ENCODE measurements at regions not wholly inside any gene's neighbourhood (a gene's known extent, or its start where the extent isn't known, plus 50 kb on each side); places are given as distances from the start of the nearest gene placed in this dataset.

DNA sequence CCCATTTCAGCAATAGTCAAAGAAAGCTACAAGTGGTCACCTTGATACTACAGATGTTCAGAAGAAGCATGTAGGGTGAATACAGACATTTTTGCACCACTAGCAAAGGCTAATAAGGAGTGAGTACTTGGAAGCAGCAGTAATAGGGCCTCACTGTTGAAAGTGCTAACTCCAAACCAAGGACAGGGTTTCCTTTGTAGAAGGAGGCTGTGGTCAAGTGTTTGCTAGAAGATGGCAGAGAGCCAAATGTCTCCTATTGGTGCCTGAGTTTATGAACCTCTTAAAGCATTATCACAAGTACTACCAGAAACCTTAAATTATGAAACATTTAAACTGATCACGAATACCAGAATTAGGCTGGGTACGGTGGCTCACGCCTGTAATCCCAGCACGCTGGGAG lies 308.1 kb downstream of the ZEB2 start:
- no peaks in the 10 kb centered on the region for H3K4me1 ChIP-seq (ENCODE audit: insufficient read depth, insufficient read length)
- no peaks in the 10 kb centered on the region for H3K27me3 ChIP-seq (ENCODE audit: insufficient read depth, insufficient read length)
- no peak overlapping the region for H3K4me3 ChIP-seq (ENCODE audit: insufficient read length, low read depth)
- no peak for DNase-seq (ENCODE audit: low read depth, low spot score)
- H3K36me3 ChIP-seq (ENCODE audit: insufficient read depth, insufficient read length, low read length), result no peaks in the 10 kb centered on the region
- TF ChIP-seq SUZ12 (IDR thresholded peaks at IDR 0.05; ENCODE audit: extremely low read depth, insufficient read depth, insufficient read length) (no peak), YY1 (IDR thresholded peaks at IDR 0.05; ENCODE audit: insufficient read depth, insufficient read length) (no peak), ZNF274 (IDR thresholded peaks at IDR 0.05; ENCODE audit: low read depth, low read length) (no peak)
- no peaks in the 10 kb centered on the region for H3K9me3 ChIP-seq (ENCODE audit: insufficient read depth, low read length)
- no peak overlapping the region for H3K9ac ChIP-seq (ENCODE audit: insufficient read length, low read depth)

GRCh38 chr2:144211065-144211464 lies 308.9 kb downstream of the ZEB2 start:
- H3K4me3 ChIP-seq (ENCODE audit: insufficient read length, low read depth), result no peak overlapping the region
- no peaks in the 10 kb centered on the region for H3K9me3 ChIP-seq (ENCODE audit: insufficient read depth, low read length)
- H3K27me3 ChIP-seq (ENCODE audit: insufficient read depth, insufficient read length), result no peaks in the 10 kb centered on the region
- TF ChIP-seq SUZ12 (IDR thresholded peaks at IDR 0.05; ENCODE audit: extremely low read depth, insufficient read depth, insufficient read length) (no peak), ZNF274 (IDR thresholded peaks at IDR 0.05; ENCODE audit: low read depth, low read length) (no peak), YY1 (IDR thresholded peaks at IDR 0.05; ENCODE audit: insufficient read depth, insufficient read length) (no peak)
- H3K36me3 ChIP-seq (ENCODE audit: insufficient read depth, insufficient read length, low read length), result no peaks in the 10 kb centered on the region
- H3K4me1 ChIP-seq (ENCODE audit: insufficient read depth, insufficient read length), result no peaks in the 10 kb centered on the region
- no peak overlapping the region for H3K9ac ChIP-seq (ENCODE audit: insufficient read length, low read depth)
- no peak for DNase-seq (ENCODE audit: low read depth, low spot score)

DNA sequence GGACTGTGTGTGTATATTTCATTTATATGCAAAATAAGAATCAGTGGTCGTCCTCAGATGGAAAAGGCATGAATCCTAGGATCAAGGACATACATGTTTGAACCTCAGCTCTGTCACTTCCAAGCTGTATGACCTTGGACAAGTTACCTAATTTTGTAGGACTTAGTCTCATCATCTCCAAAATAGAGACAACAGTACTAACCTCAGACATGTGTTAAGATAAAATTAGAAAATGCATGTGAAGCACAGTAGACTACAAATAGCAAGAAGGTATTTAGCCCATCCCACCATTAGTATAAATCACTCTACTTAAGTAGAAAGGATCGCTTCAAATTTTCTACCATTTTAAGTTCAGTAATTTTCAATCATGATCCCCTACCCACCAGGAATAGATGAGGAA lies 309.8 kb downstream of the ZEB2 start:
- no peak for DNase-seq (ENCODE audit: low read depth, low spot score)
- no peaks in the 10 kb centered on the region for H3K27me3 ChIP-seq (ENCODE audit: insufficient read depth, insufficient read length)
- TF ChIP-seq SUZ12 (IDR thresholded peaks at IDR 0.05; ENCODE audit: extremely low read depth, insufficient read depth, insufficient read length) (no peak), ZNF274 (IDR thresholded peaks at IDR 0.05; ENCODE audit: low read depth, low read length) (no peak), YY1 (IDR thresholded peaks at IDR 0.05; ENCODE audit: insufficient read depth, insufficient read length) (no peak)
- H3K9me3 ChIP-seq (ENCODE audit: insufficient read depth, low read length), result no peaks in the 10 kb centered on the region
- no peak overlapping the region for H3K9ac ChIP-seq (ENCODE audit: insufficient read length, low read depth)
- no peaks in the 10 kb centered on the region for H3K4me1 ChIP-seq (ENCODE audit: insufficient read depth, insufficient read length)
- no peak overlapping the region for H3K4me3 ChIP-seq (ENCODE audit: insufficient read length, low read depth)
- no peaks in the 10 kb centered on the region for H3K36me3 ChIP-seq (ENCODE audit: insufficient read depth, insufficient read length, low read length)

DNA sequence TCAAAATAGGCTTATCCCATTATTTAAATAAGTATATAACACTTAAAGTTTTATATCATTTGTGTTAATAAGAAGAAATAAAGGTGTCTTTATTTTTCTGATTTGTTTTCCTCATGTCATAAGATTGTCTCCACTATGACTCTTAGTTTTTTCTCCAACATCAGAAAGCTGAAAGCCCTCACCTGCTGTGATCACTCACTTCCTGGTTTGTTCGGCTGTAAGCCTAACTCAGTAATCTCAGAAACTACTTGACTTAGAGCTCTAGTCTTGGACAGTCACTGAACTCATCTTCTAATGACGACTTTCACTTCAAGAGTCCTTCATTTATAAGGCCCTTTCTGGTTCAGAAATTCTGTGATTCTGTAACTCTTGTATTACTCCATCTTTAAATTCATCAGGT lies 311.0 kb downstream of the ZEB2 start:
- H3K4me1 ChIP-seq (ENCODE audit: insufficient read depth, insufficient read length), result no peaks in the 10 kb centered on the region
- H3K36me3 ChIP-seq (ENCODE audit: insufficient read depth, insufficient read length, low read length), result no peaks in the 10 kb centered on the region
- no peak overlapping the region for H3K9ac ChIP-seq (ENCODE audit: insufficient read length, low read depth)
- H3K27me3 ChIP-seq (ENCODE audit: insufficient read depth, insufficient read length), result no peaks in the 10 kb centered on the region
- DNase-seq (ENCODE audit: low read depth, low spot score), result no peak
- H3K9me3 ChIP-seq (ENCODE audit: insufficient read depth, low read length), result no peaks in the 10 kb centered on the region
- no peak for TF ChIP-seq ZNF274 (IDR thresholded peaks at IDR 0.05; ENCODE audit: low read depth, low read length)
- no peak for TF ChIP-seq YY1 (IDR thresholded peaks at IDR 0.05; ENCODE audit: insufficient read depth, insufficient read length)
- H3K4me3 ChIP-seq (ENCODE audit: insufficient read length, low read depth), result no peak overlapping the region

GRCh38 chr2:144206019-144206418 lies 313.9 kb downstream of the ZEB2 start:
- no peak for DNase-seq (ENCODE audit: low read depth, low spot score)
- H3K9me3 ChIP-seq (ENCODE audit: insufficient read depth, low read length), result no peaks in the 10 kb centered on the region
- no peaks in the 10 kb centered on the region for H3K4me1 ChIP-seq (ENCODE audit: insufficient read depth, insufficient read length)
- H3K27me3 ChIP-seq (ENCODE audit: insufficient read depth, insufficient read length), result no peaks in the 10 kb centered on the region
- no peaks in the 10 kb centered on the region for H3K36me3 ChIP-seq (ENCODE audit: insufficient read depth, insufficient read length, low read length)
- no peak overlapping the region for H3K4me3 ChIP-seq (ENCODE audit: insufficient read length, low read depth)
- no peak overlapping the region for H3K9ac ChIP-seq (ENCODE audit: insufficient read length, low read depth)
- TF ChIP-seq YY1 (IDR thresholded peaks at IDR 0.05; ENCODE audit: insufficient read depth, insufficient read length) (no peak), SUZ12 (IDR thresholded peaks at IDR 0.05; ENCODE audit: extremely low read depth, insufficient read depth, insufficient read length) (no peak), ZNF274 (IDR thresholded peaks at IDR 0.05; ENCODE audit: low read depth, low read length) (no peak)

DNA sequence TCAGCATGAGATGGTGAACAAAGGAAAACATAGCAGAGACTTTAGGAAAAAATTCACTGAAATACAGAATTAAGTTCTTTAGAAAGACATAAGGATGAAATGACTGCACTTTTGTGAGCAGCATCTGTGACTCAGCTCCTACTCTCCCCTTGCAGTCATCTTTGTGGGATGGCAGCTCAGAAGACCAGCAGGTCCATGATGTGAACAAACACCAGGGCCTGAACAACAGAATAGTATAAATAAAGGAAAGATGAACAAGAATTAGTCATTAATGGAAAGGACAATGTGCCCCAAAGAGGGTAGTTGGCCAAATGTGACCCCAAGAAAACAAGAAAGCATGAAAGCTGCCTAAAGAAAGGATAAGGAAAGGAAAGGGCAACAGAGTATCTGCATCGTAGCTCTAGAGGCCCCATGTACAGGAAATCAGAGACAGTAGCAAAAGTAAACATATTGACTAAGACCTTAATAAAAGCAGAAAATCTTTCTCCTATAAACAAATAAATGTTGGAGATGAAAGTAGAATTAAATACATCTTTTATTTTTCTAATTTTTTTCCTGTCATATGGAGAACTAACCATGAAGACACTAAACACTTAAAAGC lies 318.0 kb downstream of the ZEB2 start:
- TF ChIP-seq SUZ12 (IDR thresholded peaks at IDR 0.05; ENCODE audit: extremely low read depth, insufficient read depth, insufficient read length) (no peak), ZNF274 (IDR thresholded peaks at IDR 0.05; ENCODE audit: low read depth, low read length) (no peak), YY1 (IDR thresholded peaks at IDR 0.05; ENCODE audit: insufficient read depth, insufficient read length) (no peak)
- DNase-seq (ENCODE audit: low read depth, low spot score), result no peak
- no peaks in the 10 kb centered on the region for H3K4me1 ChIP-seq (ENCODE audit: insufficient read depth, insufficient read length)

GRCh38 chr2:144201126-144201525 lies 318.8 kb downstream of the ZEB2 start:
- Histone ChIP-seq H3K4me3 (ENCODE audit: insufficient read length, low read depth) (no peak overlapping the region), H3K4me1 (ENCODE audit: insufficient read depth, insufficient read length) (no peaks in the 10 kb centered on the region), H3K27me3 (ENCODE audit: insufficient read depth, insufficient read length) (no peaks in the 10 kb centered on the region), H3K9me3 (ENCODE audit: insufficient read depth, low read length) (no peaks in the 10 kb centered on the region), H3K9ac (ENCODE audit: insufficient read length, low read depth) (no peak overlapping the region), H3K36me3 (ENCODE audit: insufficient read depth, insufficient read length, low read length) (no peaks in the 10 kb centered on the region)
- TF ChIP-seq SUZ12 (IDR thresholded peaks at IDR 0.05; ENCODE audit: extremely low read depth, insufficient read depth, insufficient read length) (no peak), YY1 (IDR thresholded peaks at IDR 0.05; ENCODE audit: insufficient read depth, insufficient read length) (no peak), ZNF274 (IDR thresholded peaks at IDR 0.05; ENCODE audit: low read depth, low read length) (no peak)
- no peak for DNase-seq (ENCODE audit: low read depth, low spot score)

More for the DNA sequence above, 318.0 kb downstream of the ZEB2 start:
- H3K9me3 ChIP-seq (ENCODE audit: insufficient read depth, low read length), result no peaks in the 10 kb centered on the region
- H3K27me3 ChIP-seq (ENCODE audit: insufficient read depth, insufficient read length), result no peaks in the 10 kb centered on the region
- H3K4me3 ChIP-seq (ENCODE audit: insufficient read length, low read depth), result no peak overlapping the region
- H3K9ac ChIP-seq (ENCODE audit: insufficient read length, low read depth), result no peak overlapping the region
- no peaks in the 10 kb centered on the region for H3K36me3 ChIP-seq (ENCODE audit: insufficient read depth, insufficient read length, low read length)

All from NT2/D1 (cell line).